Mammary epithelial cell (primary cell): ENCODE measurements at regions not wholly inside any gene's neighbourhood (a gene's known extent, or its start where the extent isn't known, plus 50 kb on each side); places are given as distances from the start of the nearest gene placed in this dataset.
"Not testable (repeated sequence)": the region's sequence is repeated elsewhere in the genome, so short reads cannot be mapped to it uniquely, and the experiment has no call there.

Experiments used
- CTCF ChIP-seq, 2 donors: IDR thresholded peaks in 1 of 2; conservative IDR thresholded peaks in 1 of 2; 2 replicates each; pipeline ENCODE4 v1.5.1; 2011 to 2012; ENCODE audit warnings: inconsistent platforms in 2 of 2, low read length in 2 of 2, mild to moderate bottlenecking in 2 of 2, control low read depth in 1 of 2, low read depth in 1 of 2; ENCODE audit not compliant: insufficient read depth in 1 of 2; ENCODE audit errors: extremely low read depth in 1 of 2
- EZH2 ChIP-seq: IDR thresholded peaks from 2 replicates; pipeline ENCODE4 v1.6.1; 2012; ENCODE audit warnings: low read length, inconsistent platforms, borderline replicate concordance

- not testable (repeated sequence) for TF ChIP-seq CTCF (conservative IDR thresholded peaks at IDR 0.05 in 1 of 2, IDR thresholded peaks at IDR 0.05 in 1 of 2; ENCODE audit: extremely low read depth in 1 of 2, insufficient read depth in 1 of 2, low read depth in 1 of 2, low read length in 2 of 2); EZH2
These were observed 2956.5 kb upstream of the OR11H1 start for GRCh38 chr22:12571500-12571899.
